ENCODE measurements at regions not wholly inside any gene's neighbourhood (a gene's known extent, or its start where the extent isn't known, plus 50 kb on each side); places are given as distances from the start of the nearest gene placed in this dataset.

DNA sequence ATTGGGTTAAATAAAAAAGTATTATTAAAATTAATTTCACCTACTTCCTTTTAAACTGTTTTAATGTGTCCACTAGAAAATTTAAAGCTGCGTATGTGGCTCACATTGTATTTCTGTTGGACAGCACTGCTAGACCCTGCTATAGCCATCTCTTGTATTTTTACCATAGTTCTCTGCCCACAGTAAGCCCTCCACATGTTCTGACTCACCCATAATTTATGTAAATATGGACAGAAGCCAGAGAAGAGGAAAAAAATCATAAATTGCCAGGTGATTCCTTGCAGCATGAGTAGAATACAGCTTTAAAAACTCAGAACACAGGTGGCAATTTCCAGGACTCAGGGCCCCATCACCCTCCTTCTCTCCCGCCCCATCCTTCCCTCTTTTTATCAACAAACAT, 142.4 kb upstream of the MEX3C start:
- H3K4me1 ChIP-seq (ENCODE audit: control insufficient read depth, insufficient read depth, low read length): no peaks in the 10 kb centered on the region
- TF ChIP-seq, protein P1, sequence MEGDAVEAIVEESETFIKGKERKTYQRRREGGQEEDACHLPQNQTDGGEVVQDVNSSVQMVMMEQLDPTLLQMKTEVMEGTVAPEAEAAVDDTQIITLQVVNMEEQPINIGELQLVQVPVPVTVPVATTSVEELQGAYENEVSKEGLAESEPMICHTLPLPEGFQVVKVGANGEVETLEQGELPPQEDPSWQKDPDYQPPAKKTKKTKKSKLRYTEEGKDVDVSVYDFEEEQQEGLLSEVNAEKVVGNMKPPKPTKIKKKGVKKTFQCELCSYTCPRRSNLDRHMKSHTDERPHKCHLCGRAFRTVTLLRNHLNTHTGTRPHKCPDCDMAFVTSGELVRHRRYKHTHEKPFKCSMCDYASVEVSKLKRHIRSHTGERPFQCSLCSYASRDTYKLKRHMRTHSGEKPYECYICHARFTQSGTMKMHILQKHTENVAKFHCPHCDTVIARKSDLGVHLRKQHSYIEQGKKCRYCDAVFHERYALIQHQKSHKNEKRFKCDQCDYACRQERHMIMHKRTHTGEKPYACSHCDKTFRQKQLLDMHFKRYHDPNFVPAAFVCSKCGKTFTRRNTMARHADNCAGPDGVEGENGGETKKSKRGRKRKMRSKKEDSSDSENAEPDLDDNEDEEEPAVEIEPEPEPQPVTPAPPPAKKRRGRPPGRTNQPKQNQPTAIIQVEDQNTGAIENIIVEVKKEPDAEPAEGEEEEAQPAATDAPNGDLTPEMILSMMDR (conservative IDR thresholded peaks at IDR 0.05): no peak
- H3K9ac ChIP-seq (ENCODE audit: extremely low read depth, low read length, poor library complexity, severe bottlenecking): no peak overlapping the region
- no peak overlapping the region for H3K27ac Mint-ChIP-seq
- no peaks in the 10 kb centered on the region for H3K9me3 ChIP-seq (ENCODE audit: control insufficient read depth, low read length)
- peaks cover 1% of the 10 kb centered on the region for H3K27me3 Mint-ChIP-seq (ENCODE audit: insufficient read depth)
- DNase-seq: no peak
- no peaks in the 10 kb centered on the region for H3K27me3 ChIP-seq (ENCODE audit: control insufficient read depth, insufficient read depth, low read length, poor library complexity, severe bottlenecking)
- H3K27ac ChIP-seq (ENCODE audit: low read depth, low read length): no peak overlapping the region
- H3K36me3 Mint-ChIP-seq (ENCODE audit: low read depth): no peaks in the 10 kb centered on the region
- H3K4me3 ChIP-seq (ENCODE audit: low read length): no peak overlapping the region
- WGBS, 2 experiments (ENCODE audit: insufficient coverage in 1 of 2, insufficient read length in 1 of 2): 89 to 100% methylated on average over 1 to 2 of the region's 2 CpGs
- H3K4me1 Mint-ChIP-seq: no peaks in the 10 kb centered on the region
- no peak overlapping the region for H3K4me3 Mint-ChIP-seq
- no peaks in the 10 kb centered on the region for H3K9me3 Mint-ChIP-seq
- no peaks in the 10 kb centered on the region for H3K36me3 ChIP-seq (ENCODE audit: control insufficient read depth, insufficient read depth, low read length)

DNA sequence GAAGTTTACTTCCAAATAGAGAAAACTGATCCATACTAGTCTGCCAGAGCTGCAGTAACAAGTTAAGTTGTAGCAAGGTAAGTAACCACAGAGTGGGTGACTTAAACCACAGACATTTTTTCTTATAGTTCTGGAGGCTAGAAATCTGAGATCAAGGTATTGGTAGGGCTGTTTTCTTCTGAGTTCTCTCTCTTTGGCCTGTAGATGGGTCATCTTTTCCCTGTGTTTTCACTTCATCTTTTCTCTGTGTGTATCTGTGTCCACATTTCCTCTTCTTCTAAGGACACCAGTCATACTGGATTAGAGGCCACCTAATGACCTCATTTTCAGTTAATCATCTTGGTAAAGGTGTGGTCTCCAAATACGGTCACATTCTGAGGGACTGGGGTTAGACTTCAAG, 142.9 kb upstream of the MEX3C start:
- TF ChIP-seq, protein P1 (conservative IDR thresholded peaks at IDR 0.05): no peak
- H3K4me1 ChIP-seq (ENCODE audit: control insufficient read depth, insufficient read depth, low read length): no peaks in the 10 kb centered on the region
- WGBS, 2 experiments (ENCODE audit: insufficient coverage in 1 of 2, insufficient read length in 1 of 2): 91 to 100% methylated on average over 1 of the region's 1 CpG
- no peak overlapping the region for H3K27ac ChIP-seq (ENCODE audit: low read depth, low read length)
- no peaks in the 10 kb centered on the region for H3K4me1 Mint-ChIP-seq
- no peaks in the 10 kb centered on the region for H3K9me3 ChIP-seq (ENCODE audit: control insufficient read depth, low read length)
- no peak overlapping the region for H3K4me3 ChIP-seq (ENCODE audit: low read length)
- H3K36me3 ChIP-seq (ENCODE audit: control insufficient read depth, insufficient read depth, low read length): no peaks in the 10 kb centered on the region
- DNase-seq: no peak
- H3K27me3 Mint-ChIP-seq (ENCODE audit: insufficient read depth): peaks cover 4% of the 10 kb centered on the region
- no peaks in the 10 kb centered on the region for H3K9me3 Mint-ChIP-seq
- no peak overlapping the region for H3K4me3 Mint-ChIP-seq
- no peak overlapping the region for H3K27ac Mint-ChIP-seq
- H3K27me3 ChIP-seq (ENCODE audit: control insufficient read depth, insufficient read depth, low read length, poor library complexity, severe bottlenecking): no peaks in the 10 kb centered on the region
- no peak overlapping the region for H3K9ac ChIP-seq (ENCODE audit: extremely low read depth, low read length, poor library complexity, severe bottlenecking)
- H3K36me3 Mint-ChIP-seq (ENCODE audit: low read depth): no peaks in the 10 kb centered on the region

DNA sequence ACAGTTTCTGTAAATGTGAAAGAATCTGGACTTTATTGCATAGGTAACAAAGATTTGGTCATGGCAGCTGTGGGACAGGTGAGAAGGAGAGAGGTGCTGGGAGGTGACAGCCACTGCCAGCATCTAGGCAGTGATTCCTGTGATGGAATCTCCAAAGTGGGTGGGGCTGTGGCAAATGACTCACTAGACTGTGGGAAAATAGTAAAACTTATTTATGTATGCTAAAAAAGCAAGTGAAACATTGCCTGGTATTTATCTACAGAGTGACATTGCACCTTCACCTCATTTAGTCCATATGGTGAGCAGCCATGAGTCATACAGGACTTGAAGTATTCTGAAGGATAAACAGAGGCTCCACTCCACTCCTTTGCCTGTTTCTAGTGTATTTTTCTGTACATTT, 145.3 kb upstream of the MEX3C start:
- Mint-ChIP-seq H3K9me3 (no peaks in the 10 kb centered on the region), H3K4me3 (no peak overlapping the region), H3K36me3 (ENCODE audit: low read depth) (no peaks in the 10 kb centered on the region), H3K27ac (no peak overlapping the region), H3K27me3 (ENCODE audit: insufficient read depth) (peaks cover 12% of the 10 kb centered on the region), H3K4me1 (no peaks in the 10 kb centered on the region)
- no peak overlapping the region for H3K27ac ChIP-seq (ENCODE audit: low read depth, low read length)
- no peak overlapping the region for H3K4me3 ChIP-seq (ENCODE audit: low read length)
- H3K9ac ChIP-seq (ENCODE audit: extremely low read depth, low read length, poor library complexity, severe bottlenecking): no peak overlapping the region
- no peaks in the 10 kb centered on the region for H3K4me1 ChIP-seq (ENCODE audit: control insufficient read depth, insufficient read depth, low read length)
- peaks cover 6% of the 10 kb centered on the region for H3K27me3 ChIP-seq (ENCODE audit: control insufficient read depth, insufficient read depth, low read length, poor library complexity, severe bottlenecking)
- no peaks in the 10 kb centered on the region for H3K36me3 ChIP-seq (ENCODE audit: control insufficient read depth, insufficient read depth, low read length)
- DNase-seq: no peak
- no peaks in the 10 kb centered on the region for H3K9me3 ChIP-seq (ENCODE audit: control insufficient read depth, low read length)
- TF ChIP-seq, protein P1 (conservative IDR thresholded peaks at IDR 0.05): no peak
